ENCODE measurements at regions not wholly inside any gene's neighbourhood (a gene's known extent, or its start where the extent isn't known, plus 50 kb on each side); places are given as distances from the start of the nearest gene placed in this dataset.

DNA sequence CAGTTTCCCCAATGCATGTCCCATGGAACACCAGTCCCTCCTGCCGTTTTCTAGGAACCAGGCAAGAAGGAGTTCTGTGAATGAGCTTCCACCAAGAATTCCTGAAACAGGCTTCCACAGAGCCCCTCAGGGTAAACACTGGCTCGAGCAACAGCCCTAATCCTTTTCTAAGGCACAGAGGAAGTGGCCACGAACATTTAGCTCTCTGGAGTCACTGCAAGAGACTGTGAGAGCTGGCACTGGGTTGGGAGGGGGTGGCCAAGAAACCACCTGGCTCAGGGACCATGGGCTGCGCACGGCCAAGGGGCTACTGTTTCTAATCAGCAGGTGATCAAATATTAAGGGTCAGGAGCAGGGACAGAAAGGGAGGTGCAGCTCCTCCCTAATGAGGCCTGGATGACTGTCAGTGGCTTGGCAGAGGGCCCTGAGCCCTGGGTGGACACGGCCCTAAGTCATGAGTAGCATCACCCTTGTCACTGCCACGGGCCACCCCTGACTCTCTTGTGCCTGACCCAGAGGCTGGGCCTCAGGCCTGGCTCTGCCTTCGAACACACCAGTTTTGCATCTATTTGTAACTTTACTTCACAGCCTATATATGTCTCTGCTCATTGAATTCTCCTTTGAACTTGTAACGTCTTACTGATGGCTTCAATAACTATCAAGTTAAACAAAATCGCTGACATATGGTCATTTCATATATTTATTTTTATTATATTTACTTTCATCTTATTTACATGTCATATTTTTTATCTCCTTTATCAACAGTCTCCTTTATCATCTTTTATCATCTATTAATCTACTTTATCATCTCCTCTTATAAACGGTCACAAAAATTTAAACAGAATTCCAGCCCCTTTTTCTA lies 154.0 kb downstream of the DICER1 start:
- ChIA-PET CTCF (no interaction called here), POLR2A (no interaction called here)
- no peak for DNase-seq (ENCODE audit: low read depth, low spot score)
- H3K4me3 ChIP-seq (ENCODE audit: low read depth, low read length), result no peak overlapping the region
- TF ChIP-seq, protein P1, sequence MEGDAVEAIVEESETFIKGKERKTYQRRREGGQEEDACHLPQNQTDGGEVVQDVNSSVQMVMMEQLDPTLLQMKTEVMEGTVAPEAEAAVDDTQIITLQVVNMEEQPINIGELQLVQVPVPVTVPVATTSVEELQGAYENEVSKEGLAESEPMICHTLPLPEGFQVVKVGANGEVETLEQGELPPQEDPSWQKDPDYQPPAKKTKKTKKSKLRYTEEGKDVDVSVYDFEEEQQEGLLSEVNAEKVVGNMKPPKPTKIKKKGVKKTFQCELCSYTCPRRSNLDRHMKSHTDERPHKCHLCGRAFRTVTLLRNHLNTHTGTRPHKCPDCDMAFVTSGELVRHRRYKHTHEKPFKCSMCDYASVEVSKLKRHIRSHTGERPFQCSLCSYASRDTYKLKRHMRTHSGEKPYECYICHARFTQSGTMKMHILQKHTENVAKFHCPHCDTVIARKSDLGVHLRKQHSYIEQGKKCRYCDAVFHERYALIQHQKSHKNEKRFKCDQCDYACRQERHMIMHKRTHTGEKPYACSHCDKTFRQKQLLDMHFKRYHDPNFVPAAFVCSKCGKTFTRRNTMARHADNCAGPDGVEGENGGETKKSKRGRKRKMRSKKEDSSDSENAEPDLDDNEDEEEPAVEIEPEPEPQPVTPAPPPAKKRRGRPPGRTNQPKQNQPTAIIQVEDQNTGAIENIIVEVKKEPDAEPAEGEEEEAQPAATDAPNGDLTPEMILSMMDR (IDR thresholded peaks at IDR 0.05; ENCODE audit: insufficient read depth, low read length, missing control alignments), result no peak

DNA sequence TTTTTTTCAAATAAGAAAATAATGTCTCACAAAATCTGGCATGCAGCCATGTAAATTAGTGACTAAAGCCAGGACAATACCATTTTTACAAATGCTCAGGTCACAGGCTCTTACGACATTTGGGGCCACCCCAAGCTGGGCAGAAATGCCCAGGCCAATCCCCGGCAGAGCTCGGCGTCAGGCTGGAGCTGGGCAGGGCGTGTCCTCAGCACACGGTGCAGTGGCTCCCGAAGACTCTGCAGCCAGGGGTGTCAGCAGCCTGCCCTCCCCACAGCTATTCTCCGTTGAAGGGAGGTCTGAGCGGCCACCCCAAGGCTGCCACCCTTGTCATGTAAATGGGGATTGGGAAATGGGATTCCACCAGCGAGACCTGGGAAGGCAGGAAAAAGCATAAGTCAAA lies 158.6 kb downstream of the DICER1 start:
- POLR2A ChIA-PET, result no interaction called here
- CTCF ChIA-PET, result no interaction called here
- DNase-seq (ENCODE audit: low read depth, low spot score), result no peak
- TF ChIP-seq, protein P1 (IDR thresholded peaks at IDR 0.05; ENCODE audit: insufficient read depth, low read length, missing control alignments), result no peak
- no peak overlapping the region for H3K4me3 ChIP-seq (ENCODE audit: low read depth, low read length)

DNA sequence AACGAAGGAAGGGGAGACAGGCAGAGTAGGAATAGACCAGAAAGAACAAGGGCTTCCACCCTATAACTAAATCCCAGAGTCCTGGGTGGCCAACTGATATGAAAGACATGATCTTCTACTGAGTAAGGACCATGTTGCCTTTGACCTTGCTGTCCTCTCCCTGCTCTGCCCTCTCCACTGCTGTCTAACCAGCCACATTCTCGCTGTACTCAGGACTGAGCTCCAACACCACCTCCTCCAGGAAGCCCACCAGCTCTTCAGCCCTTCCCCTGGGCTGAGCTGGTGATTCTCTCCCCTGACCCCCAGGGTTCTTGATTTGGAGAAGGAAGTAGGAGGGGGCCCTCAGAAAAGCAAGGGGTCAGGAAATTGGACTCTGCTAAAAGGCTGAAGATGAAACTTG lies 159.2 kb downstream of the DICER1 start:
- no peak for DNase-seq (ENCODE audit: low read depth, low spot score)
- TF ChIP-seq, protein P1 (IDR thresholded peaks at IDR 0.05; ENCODE audit: insufficient read depth, low read length, missing control alignments), result no peak
- POLR2A ChIA-PET, result no interaction called here
- CTCF ChIA-PET, result no interaction called here
- H3K4me3 ChIP-seq (ENCODE audit: low read depth, low read length), result no peak overlapping the region

DNA sequence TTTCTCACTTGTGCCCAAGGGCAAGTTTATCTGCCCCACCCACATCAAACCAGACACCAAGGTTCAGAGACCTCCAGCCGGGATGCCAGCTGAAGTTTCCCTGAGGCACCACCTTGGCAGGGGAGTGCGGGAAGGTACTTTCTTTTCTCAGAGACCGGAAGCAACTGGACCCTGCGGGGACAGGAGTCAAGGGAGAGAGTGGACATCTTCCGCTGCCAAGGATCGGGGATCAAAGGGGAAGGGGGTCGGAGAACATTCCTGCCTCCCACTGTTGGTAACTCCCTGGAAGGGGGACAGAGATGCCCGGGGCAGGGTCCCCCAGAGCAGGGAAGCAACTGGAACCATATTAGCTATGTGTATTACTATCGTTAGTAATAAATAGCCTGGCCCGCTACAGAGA lies 161.8 kb downstream of the DICER1 start:
- POLR2A ChIA-PET, result no interaction called here

DNA sequence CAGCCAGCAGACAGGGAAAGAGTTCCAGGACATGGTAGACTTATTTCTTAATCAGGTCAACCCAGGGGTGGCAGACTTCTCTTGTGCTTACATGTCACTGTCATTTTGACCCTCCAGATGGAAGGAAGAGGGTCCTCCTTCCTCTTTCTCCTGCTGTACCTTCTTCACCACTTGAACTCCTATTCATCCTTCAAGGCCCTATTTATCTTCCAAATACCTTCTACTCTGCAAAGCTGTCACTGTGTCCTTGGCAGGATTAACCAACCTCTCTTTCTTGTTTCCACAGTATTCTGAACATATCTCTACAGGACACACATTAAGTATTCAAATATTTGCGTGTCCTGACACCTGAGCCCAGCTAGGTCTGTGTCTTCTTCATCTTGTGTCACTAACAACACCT lies 163.1 kb downstream of the DICER1 start:
- no peak for DNase-seq (ENCODE audit: low read depth, low spot score)
- TF ChIP-seq, protein P1 (IDR thresholded peaks at IDR 0.05; ENCODE audit: insufficient read depth, low read length, missing control alignments), result no peak
- ChIA-PET CTCF (no interaction called here), POLR2A (no interaction called here)
- H3K4me3 ChIP-seq (ENCODE audit: low read depth, low read length), result no peak overlapping the region

More for the DNA sequence above, 161.8 kb downstream of the DICER1 start:
- CTCF ChIA-PET, result no interaction called here
- TF ChIP-seq, protein P1 (IDR thresholded peaks at IDR 0.05; ENCODE audit: insufficient read depth, low read length, missing control alignments), result no peak
- H3K4me3 ChIP-seq (ENCODE audit: low read depth, low read length), result no peak overlapping the region
- no peak for DNase-seq (ENCODE audit: low read depth, low spot score)

DNA sequence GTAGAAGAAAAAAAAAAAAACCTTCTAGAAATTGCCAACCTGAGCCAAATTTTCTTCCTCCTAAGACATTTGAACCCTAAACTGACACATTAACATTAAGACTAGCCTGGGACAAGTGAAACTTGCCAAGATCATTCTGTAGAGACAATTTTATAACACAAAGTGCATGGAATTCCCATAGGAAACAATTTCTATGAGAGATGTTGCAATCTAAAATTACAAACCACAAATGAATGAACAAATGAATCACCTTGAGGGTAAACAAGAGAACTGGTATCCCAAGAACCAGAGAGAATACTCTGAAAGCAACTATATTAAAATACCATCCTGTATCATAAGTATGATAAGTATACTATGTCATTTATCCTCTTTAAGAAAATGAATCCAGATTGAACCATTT lies 165.3 kb downstream of the DICER1 start:
- no peak for DNase-seq (ENCODE audit: low read depth, low spot score)
- ChIA-PET POLR2A (no interaction called here), CTCF (no interaction called here)
- TF ChIP-seq, protein P1 (IDR thresholded peaks at IDR 0.05; ENCODE audit: insufficient read depth, low read length, missing control alignments), result no peak
- H3K4me3 ChIP-seq (ENCODE audit: low read depth, low read length), result no peak overlapping the region
